ENCODE measurements at regions not wholly inside any gene's neighbourhood (a gene's known extent, or its start where the extent isn't known, plus 50 kb on each side); places are given as distances from the start of the nearest gene placed in this dataset.

GRCh38 chr16:79797486-79797885 lies 196.9 kb upstream of the MAF start:
- Histone ChIP-seq H3K79me2 (ENCODE audit: insufficient read depth, low read length) (no peaks in the 10 kb centered on the region), H4K20me1 (ENCODE audit: low read depth, low read length) (no peaks in the 10 kb centered on the region), H2AFZ (ENCODE audit: low read depth, low read length, severe bottlenecking) (no peak overlapping the region), H3K9me3 (ENCODE audit: insufficient read depth, low read length) (no peaks in the 10 kb centered on the region), H3K9ac (ENCODE audit: low read length) (no peak overlapping the region), H3K27me3 (ENCODE audit: low read length) (no peaks in the 10 kb centered on the region), H3K9me2 (replicated peaks; ENCODE audit: insufficient read depth, low read length) (no peaks in the 10 kb centered on the region), H3K4me2 (ENCODE audit: low read depth, low read length, poor library complexity, severe bottlenecking) (no peak overlapping the region), H3K27ac (ENCODE audit: low read depth, low read length) (no peak overlapping the region), H3K36me3 (ENCODE audit: low read length) (no peaks in the 10 kb centered on the region), H3F3A (ENCODE audit: insufficient read depth) (no peaks in the 10 kb centered on the region), H3K4me3 (ENCODE audit: insufficient read depth, low read length, poor library complexity, severe bottlenecking) (no peak overlapping the region)
- no peak for TF ChIP-seq EZH2phosphoT487 (conservative IDR thresholded peaks at IDR 0.05; ENCODE audit: low read length)
- TF ChIP-seq, protein P1, sequence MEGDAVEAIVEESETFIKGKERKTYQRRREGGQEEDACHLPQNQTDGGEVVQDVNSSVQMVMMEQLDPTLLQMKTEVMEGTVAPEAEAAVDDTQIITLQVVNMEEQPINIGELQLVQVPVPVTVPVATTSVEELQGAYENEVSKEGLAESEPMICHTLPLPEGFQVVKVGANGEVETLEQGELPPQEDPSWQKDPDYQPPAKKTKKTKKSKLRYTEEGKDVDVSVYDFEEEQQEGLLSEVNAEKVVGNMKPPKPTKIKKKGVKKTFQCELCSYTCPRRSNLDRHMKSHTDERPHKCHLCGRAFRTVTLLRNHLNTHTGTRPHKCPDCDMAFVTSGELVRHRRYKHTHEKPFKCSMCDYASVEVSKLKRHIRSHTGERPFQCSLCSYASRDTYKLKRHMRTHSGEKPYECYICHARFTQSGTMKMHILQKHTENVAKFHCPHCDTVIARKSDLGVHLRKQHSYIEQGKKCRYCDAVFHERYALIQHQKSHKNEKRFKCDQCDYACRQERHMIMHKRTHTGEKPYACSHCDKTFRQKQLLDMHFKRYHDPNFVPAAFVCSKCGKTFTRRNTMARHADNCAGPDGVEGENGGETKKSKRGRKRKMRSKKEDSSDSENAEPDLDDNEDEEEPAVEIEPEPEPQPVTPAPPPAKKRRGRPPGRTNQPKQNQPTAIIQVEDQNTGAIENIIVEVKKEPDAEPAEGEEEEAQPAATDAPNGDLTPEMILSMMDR (IDR thresholded peaks at IDR 0.05; ENCODE audit: insufficient read depth, low read length, poor library complexity, severe bottlenecking) = no peak

DNA sequence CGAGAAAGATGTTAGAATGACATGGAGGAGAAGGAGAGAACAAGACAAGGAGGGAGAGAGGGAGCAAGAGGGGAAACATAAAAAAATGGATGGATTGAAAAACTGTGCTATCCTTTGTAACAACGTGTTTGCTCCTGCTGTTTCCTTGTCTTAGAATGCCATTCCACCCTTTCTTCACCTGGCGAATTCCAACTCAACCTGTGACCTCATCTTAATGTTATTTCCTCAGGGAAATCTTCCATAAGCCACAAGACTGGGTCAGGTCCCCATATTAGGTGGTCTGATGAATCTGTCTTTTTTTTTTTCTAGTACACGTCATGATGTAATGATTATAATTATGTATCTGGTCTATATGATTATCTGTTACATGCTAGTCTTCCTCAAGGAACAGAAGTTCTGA lies 195.0 kb upstream of the MAF start:
- Histone ChIP-seq H3F3A (ENCODE audit: insufficient read depth) (no peaks in the 10 kb centered on the region), H3K4me3 (ENCODE audit: insufficient read depth, low read length, poor library complexity, severe bottlenecking) (no peak overlapping the region), H4K20me1 (ENCODE audit: low read depth, low read length) (no peaks in the 10 kb centered on the region), H3K27ac (ENCODE audit: low read depth, low read length) (no peak overlapping the region), H2AFZ (ENCODE audit: low read depth, low read length, severe bottlenecking) (no peak overlapping the region), H3K79me2 (ENCODE audit: insufficient read depth, low read length) (no peaks in the 10 kb centered on the region), H3K9me2 (replicated peaks; ENCODE audit: insufficient read depth, low read length) (no peaks in the 10 kb centered on the region), H3K4me2 (ENCODE audit: low read depth, low read length, poor library complexity, severe bottlenecking) (no peak overlapping the region), H3K9ac (ENCODE audit: low read length) (no peak overlapping the region), H3K36me3 (ENCODE audit: low read length) (no peaks in the 10 kb centered on the region), H3K27me3 (ENCODE audit: low read length) (no peaks in the 10 kb centered on the region), H3K9me3 (ENCODE audit: insufficient read depth, low read length) (no peaks in the 10 kb centered on the region)
- TF ChIP-seq EZH2phosphoT487 (conservative IDR thresholded peaks at IDR 0.05; ENCODE audit: low read length) = no peak
- TF ChIP-seq, protein P1 (IDR thresholded peaks at IDR 0.05; ENCODE audit: insufficient read depth, low read length, poor library complexity, severe bottlenecking) = no peak

DNA sequence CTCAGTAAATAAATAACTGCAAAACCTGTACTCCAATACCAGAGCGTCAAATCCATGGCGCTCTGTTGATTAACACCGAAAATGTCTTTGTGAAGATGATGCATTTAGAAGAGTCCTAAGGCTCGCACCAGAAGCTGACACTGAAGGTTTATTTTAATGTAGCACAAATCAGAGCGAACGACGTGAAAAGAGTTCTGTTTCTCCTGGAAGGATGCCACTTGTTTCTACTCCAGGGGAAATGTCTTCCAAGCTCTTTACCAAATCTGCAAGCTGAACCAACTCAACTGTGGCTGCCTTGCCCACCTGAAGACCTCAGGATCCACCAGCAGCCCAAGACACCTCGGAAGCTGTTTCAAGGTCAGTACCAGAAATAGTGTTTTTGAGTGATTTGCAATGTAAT lies 194.4 kb upstream of the MAF start:
- no peak overlapping the region for H2AFZ ChIP-seq (ENCODE audit: low read depth, low read length, severe bottlenecking)
- no peak for TF ChIP-seq EZH2phosphoT487 (conservative IDR thresholded peaks at IDR 0.05; ENCODE audit: low read length)
- TF ChIP-seq, protein P1 (IDR thresholded peaks at IDR 0.05; ENCODE audit: insufficient read depth, low read length, poor library complexity, severe bottlenecking) = no peak
- no peak overlapping the region for H3K4me2 ChIP-seq (ENCODE audit: low read depth, low read length, poor library complexity, severe bottlenecking)
- H3K9ac ChIP-seq (ENCODE audit: low read length) = no peak overlapping the region
- H3K27ac ChIP-seq (ENCODE audit: low read depth, low read length) = no peak overlapping the region
- H3K9me3 ChIP-seq (ENCODE audit: insufficient read depth, low read length) = no peaks in the 10 kb centered on the region
- H3K79me2 ChIP-seq (ENCODE audit: insufficient read depth, low read length) = no peaks in the 10 kb centered on the region
- H4K20me1 ChIP-seq (ENCODE audit: low read depth, low read length) = no peaks in the 10 kb centered on the region
- H3K27me3 ChIP-seq (ENCODE audit: low read length) = no peaks in the 10 kb centered on the region
- H3K36me3 ChIP-seq (ENCODE audit: low read length) = no peaks in the 10 kb centered on the region
- no peaks in the 10 kb centered on the region for H3K9me2 ChIP-seq (replicated peaks; ENCODE audit: insufficient read depth, low read length)
- no peak overlapping the region for H3K4me3 ChIP-seq (ENCODE audit: insufficient read depth, low read length, poor library complexity, severe bottlenecking)
- no peaks in the 10 kb centered on the region for H3F3A ChIP-seq (ENCODE audit: insufficient read depth)

All from SU-DHL-6 (cell line).